HepG2 (cell line): ENCODE measurements at regions not wholly inside any gene's neighbourhood (a gene's known extent, or its start where the extent isn't known, plus 50 kb on each side); places are given as distances from the start of the nearest gene placed in this dataset.

Experiments used
- ATAC-seq: fragments of 200-7000 bp; cut with Tn5 transposase; 3 replicates; pipeline ENCODE4 v1.9.1; 2020; ENCODE audit warnings: mild to moderate bottlenecking, moderate library complexity
- BruUV-seq: library from RNA; stranded (reverse); fragments of 400-500 nt; replicated peaks from 2 replicates; lab custom pipeline; 2021; lab: Mats Ljungman, UMichigan
- CTCF ChIA-PET: fragments of 300-600 bp; formaldehyde crosslinking; extraction: SDS; loops from one replicate; lab custom pipeline; 2021; ENCODE audit warnings: low total read pairs, inconsistent platforms, low intra/inter-chr PET ratio; lab: Yijun Ruan, JAX
- POLR2A ChIA-PET: fragments of 350-600 bp; sonication (Branson Sonifier 250); formaldehyde crosslinking; loops from one replicate; lab custom pipeline; 2020; ENCODE audit warnings: antibody characterized with exemption, inconsistent platforms; lab: Yijun Ruan, JAX
- DNase-seq: peaks from one replicate; pipeline ENCODE4 v3.0.0-alpha.2; 2015; ENCODE audit warnings: low spot score
- FAIRE-seq: peaks from 3 replicates; lab custom pipeline; 2011; peaks lifted over from hg19 to GRCh38; lab: Jason Lieb, UNC
- H2AFZ ChIP-seq: one replicate; pipeline ENCODE4 v1.6.1; 2011; ENCODE audit warnings: low read length, inconsistent platforms
- H3K27ac ChIP-seq: fragments of 300-600 bp; 3 replicates; pipeline ENCODE4 v1.8.0; 2011; ENCODE audit warnings: mixed run types, mild to moderate bottlenecking, mixed read lengths, low read length, inconsistent platforms; ENCODE audit not compliant: insufficient read depth; ENCODE audit errors: extremely low read length
- H3K27me3 ChIP-seq, 2 experiments: fragments of 200-600 bp in 1 of 2; 2 replicates in 1 of 2; 3 replicates in 1 of 2; pipeline versions ENCODE4 v1.6.0 to v1.8.0; 2011; ENCODE audit warnings: low read length in 2 of 2, mild to moderate bottlenecking in 2 of 2, moderate library complexity in 2 of 2, inconsistent platforms in 1 of 2; ENCODE audit not compliant: insufficient read depth in 2 of 2, control insufficient read depth in 1 of 2
- H3K36me3 ChIP-seq, 2 experiments: fragments of 200-600 bp in 1 of 2; replicated peaks in 1 of 2; 2 replicates in 1 of 2; 3 replicates in 1 of 2; pipeline versions ENCODE4 v1.5.1 to v1.8.0; 2011; ENCODE audit warnings: low read length in 2 of 2, inconsistent platforms in 1 of 2; ENCODE audit not compliant: insufficient read depth in 2 of 2, control insufficient read depth in 1 of 2
- H3K4me1 ChIP-seq: 2 replicates; pipeline ENCODE4 v1.5.1; 2012; ENCODE audit warnings: low read length, inconsistent platforms; ENCODE audit not compliant: insufficient read depth
- H3K4me2 ChIP-seq: 2 replicates; pipeline ENCODE4 v1.6.0; 2011; ENCODE audit warnings: low read depth, low read length, inconsistent platforms
- H3K4me3 ChIP-seq, 3 experiments: fragments of 200-600 bp in 1 of 3; sonication (generic), shearing (Covaris generic) in 1 of 3; replicated peaks in 1 of 3; 2 replicates each; pipeline ENCODE4 v1.5.1; 2011 to 2016; ENCODE audit warnings: low read length in 3 of 3, inconsistent platforms in 2 of 3, low read depth in 2 of 3, mild to moderate bottlenecking in 2 of 3, control low read depth in 1 of 3, mixed read lengths in 1 of 3; ENCODE audit not compliant: insufficient read depth in 1 of 3
- H3K79me2 ChIP-seq: one replicate; pipeline ENCODE4 v1.6.1; 2011; ENCODE audit warnings: low read length, inconsistent platforms; ENCODE audit not compliant: insufficient read depth
- H3K9ac ChIP-seq: 2 replicates; pipeline ENCODE4 v1.6.0; 2011; ENCODE audit warnings: mild to moderate bottlenecking, low read depth, low read length, inconsistent platforms; ENCODE audit not compliant: insufficient read depth
- H3K9me3 ChIP-seq: 2 replicates; pipeline ENCODE4 v1.5.1; 2012; ENCODE audit warnings: mild to moderate bottlenecking, low read length
- H4K20me1 ChIP-seq: 2 replicates; pipeline ENCODE4 v1.6.0; 2011; ENCODE audit warnings: inconsistent platforms, mild to moderate bottlenecking, low read length, moderate library complexity; ENCODE audit not compliant: insufficient read depth
- BRD4 ChIP-seq: sonication (generic); formaldehyde crosslinking; IDR thresholded peaks from 2 replicates; pipeline ENCODE4 v1.4.0; 2020; ENCODE audit warnings: missing genetic modification reagents
- CHCHD3 ChIP-seq: sonication (generic); formaldehyde crosslinking; IDR thresholded peaks from 2 replicates; pipeline ENCODE4 v1.8.0; 2022; ENCODE audit warnings: mild to moderate bottlenecking, missing genetic modification reagents, moderate library complexity
- GATAD1 ChIP-seq: IDR thresholded peaks from 2 replicates; pipeline ENCODE4 v1.6.1; 2016; ENCODE audit warnings: missing genetic modification reagents, missing compliant biosample characterization
- HNRNPH1 ChIP-seq: fragments of 200-400 bp; formaldehyde crosslinking; optimal IDR thresholded peaks from 2 replicates; pipeline ENCODE3; 2017; ENCODE audit warnings: mild to moderate bottlenecking, low read depth, low read length
- KAT7 ChIP-seq: IDR thresholded peaks from 2 replicates; pipeline ENCODE4 v1.6.1; 2018; ENCODE audit warnings: borderline replicate concordance, missing compliant biosample characterization
- PHF21A ChIP-seq: sonication (generic); formaldehyde crosslinking; IDR thresholded peaks from 2 replicates; pipeline ENCODE4 v1.5.0; 2020; ENCODE audit warnings: mild to moderate bottlenecking, missing genetic modification reagents
- ZFP62 ChIP-seq: sonication (generic); formaldehyde crosslinking; IDR thresholded peaks from 2 replicates; pipeline ENCODE4 v1.4.0; 2020; ENCODE audit warnings: missing genetic modification reagents
- ZNF121 ChIP-seq: sonication (generic); formaldehyde crosslinking; IDR thresholded peaks from 2 replicates; pipeline ENCODE4 v1.5.0; 2020; ENCODE audit warnings: mild to moderate bottlenecking, missing genetic modification reagents
- ZNF235 ChIP-seq: sonication (generic); formaldehyde crosslinking; IDR thresholded peaks from 2 replicates; pipeline ENCODE4 v1.8.1; 2023; ENCODE audit warnings: mild to moderate bottlenecking, missing genetic modification reagents, borderline replicate concordance
- ZNF263 ChIP-seq: sonication (generic); formaldehyde crosslinking; IDR thresholded peaks from 2 replicates; pipeline ENCODE4 v1.4.0; 2020; ENCODE audit warnings: missing genetic modification reagents
- ZNF430 ChIP-seq: sonication (generic); formaldehyde crosslinking; IDR thresholded peaks from 2 replicates; pipeline ENCODE4 v1.9.0; 2021; ENCODE audit warnings: mild to moderate bottlenecking, missing genetic modification reagents
- ZNF547 ChIP-seq: sonication (generic); formaldehyde crosslinking; IDR thresholded peaks from 2 replicates; pipeline ENCODE4 v1.5.1; 2020; ENCODE audit warnings: mild to moderate bottlenecking, missing genetic modification reagents
- ZNF598 ChIP-seq: sonication (generic); formaldehyde crosslinking; IDR thresholded peaks from 2 replicates; pipeline ENCODE4 v1.5.1; 2020; ENCODE audit warnings: mild to moderate bottlenecking, missing genetic modification reagents, borderline replicate concordance
- ZNF660 ChIP-seq: sonication (generic); formaldehyde crosslinking; IDR thresholded peaks from 2 replicates; pipeline ENCODE4 v1.5.1; 2020; ENCODE audit warnings: mild to moderate bottlenecking, low read depth, missing genetic modification reagents, borderline replicate concordance
- ZNF776 ChIP-seq: sonication (generic); formaldehyde crosslinking; IDR thresholded peaks from 2 replicates; pipeline ENCODE4 v1.4.0; 2020; ENCODE audit warnings: mild to moderate bottlenecking, missing genetic modification reagents
- ZZZ3 ChIP-seq: sonication (generic); formaldehyde crosslinking; IDR thresholded peaks from 2 replicates; pipeline ENCODE4 v1.4.0; 2020; ENCODE audit warnings: missing genetic modification reagents, mild to moderate bottlenecking, borderline replicate concordance
- WGBS: methylation state at CpG from one replicate; pipeline ENCODE4 v1.1.6; 2017; ENCODE audit warnings: low lambda C conversion rate; 5-methylcytosine and 5-hydroxymethylcytosine counted together
- in situ Hi-C: cut with HindIII; loops from 2 replicates; pipeline ENCODE4 v1.10.0; 2017; ENCODE audit warnings: low pct_unique_long_range_greater_than_20kb; ENCODE audit not compliant: extremely low pct_ligation_motif_present
- intact Hi-C: fragments of 100-400 bp; cut with micrococcal nuclease; formaldehyde crosslinking; loops from one replicate; pipeline ENCODE4 v1.10.0; 2022; ENCODE audit not compliant: unreplicated experiment
- TF ChIP-seq, protein P1 (sequence below): sonication (generic); formaldehyde crosslinking; IDR thresholded peaks from 2 replicates; pipeline ENCODE4 v1.5.1; 2020; ENCODE audit warnings: missing genetic modification reagents, mild to moderate bottlenecking, borderline replicate concordance
- TF ChIP-seq, protein P2 (sequence below): sonication (generic); formaldehyde crosslinking; IDR thresholded peaks from 2 replicates; pipeline ENCODE4 v1.4.0; 2020; ENCODE audit warnings: mild to moderate bottlenecking, missing genetic modification reagents

DNA sequence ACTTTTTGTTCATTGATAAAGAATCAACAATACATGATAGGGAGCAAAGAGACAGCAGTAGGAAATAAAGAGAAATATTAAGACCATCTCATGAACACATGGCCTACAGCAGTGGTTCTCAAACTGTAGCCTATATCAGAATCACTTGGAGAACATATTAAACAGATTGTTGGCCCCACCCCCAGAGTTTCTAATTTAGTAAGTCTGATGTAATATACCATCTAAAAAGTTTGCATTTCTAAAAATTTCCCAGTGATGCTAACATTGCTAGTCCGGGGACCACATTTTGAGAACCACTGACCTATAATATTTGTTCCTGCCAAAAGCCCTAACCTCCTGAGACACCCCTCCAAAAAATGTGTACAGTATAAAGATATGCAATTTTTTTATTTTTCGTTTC is 306.2 kb upstream of the NREP start:
- H4K20me1 ChIP-seq: no peaks in the 10 kb centered on the region
- POLR2A ChIA-PET: no interaction called here
- intact Hi-C loops: no loop called here
- TF ChIP-seq ZFP62 (CRISPR knock-in tag) (no peak), BRD4 (CRISPR knock-in tag) (no peak), KAT7 (CRISPR knock-in tag) (no peak), HNRNPH1 (no peak), PHF21A (CRISPR knock-in tag) (no peak), ZNF776 (CRISPR knock-in tag) (no peak), CHCHD3 (CRISPR knock-in tag) (no peak), ZNF598 (CRISPR knock-in tag) (no peak), GATAD1 (CRISPR knock-in tag) (no peak), ZNF547 (CRISPR knock-in tag) (no peak), ZZZ3 (no peak), ZNF121 (no peak), ZNF430 (no peak), ZNF235 (CRISPR knock-in tag) (no peak), ZNF263 (CRISPR knock-in tag) (no peak), ZNF660 (CRISPR knock-in tag) (no peak)
- TF ChIP-seq, protein P1, sequence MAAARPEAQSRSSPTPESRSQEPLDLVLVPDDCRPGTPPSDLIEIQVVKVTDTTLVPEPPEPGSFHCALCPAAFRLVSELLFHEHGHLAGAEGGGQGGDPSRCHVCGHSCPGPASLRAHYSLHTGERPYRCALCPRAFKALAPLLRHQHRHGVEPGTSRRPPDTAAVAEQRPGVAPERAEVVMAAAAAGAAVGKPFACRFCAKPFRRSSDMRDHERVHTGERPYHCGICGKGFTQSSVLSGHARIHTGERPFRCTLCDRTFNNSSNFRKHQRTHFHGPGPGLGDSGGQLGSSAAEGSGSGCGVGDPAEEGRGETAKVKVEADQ (CRISPR knock-in tag): no peak
- TF ChIP-seq, protein P2, sequence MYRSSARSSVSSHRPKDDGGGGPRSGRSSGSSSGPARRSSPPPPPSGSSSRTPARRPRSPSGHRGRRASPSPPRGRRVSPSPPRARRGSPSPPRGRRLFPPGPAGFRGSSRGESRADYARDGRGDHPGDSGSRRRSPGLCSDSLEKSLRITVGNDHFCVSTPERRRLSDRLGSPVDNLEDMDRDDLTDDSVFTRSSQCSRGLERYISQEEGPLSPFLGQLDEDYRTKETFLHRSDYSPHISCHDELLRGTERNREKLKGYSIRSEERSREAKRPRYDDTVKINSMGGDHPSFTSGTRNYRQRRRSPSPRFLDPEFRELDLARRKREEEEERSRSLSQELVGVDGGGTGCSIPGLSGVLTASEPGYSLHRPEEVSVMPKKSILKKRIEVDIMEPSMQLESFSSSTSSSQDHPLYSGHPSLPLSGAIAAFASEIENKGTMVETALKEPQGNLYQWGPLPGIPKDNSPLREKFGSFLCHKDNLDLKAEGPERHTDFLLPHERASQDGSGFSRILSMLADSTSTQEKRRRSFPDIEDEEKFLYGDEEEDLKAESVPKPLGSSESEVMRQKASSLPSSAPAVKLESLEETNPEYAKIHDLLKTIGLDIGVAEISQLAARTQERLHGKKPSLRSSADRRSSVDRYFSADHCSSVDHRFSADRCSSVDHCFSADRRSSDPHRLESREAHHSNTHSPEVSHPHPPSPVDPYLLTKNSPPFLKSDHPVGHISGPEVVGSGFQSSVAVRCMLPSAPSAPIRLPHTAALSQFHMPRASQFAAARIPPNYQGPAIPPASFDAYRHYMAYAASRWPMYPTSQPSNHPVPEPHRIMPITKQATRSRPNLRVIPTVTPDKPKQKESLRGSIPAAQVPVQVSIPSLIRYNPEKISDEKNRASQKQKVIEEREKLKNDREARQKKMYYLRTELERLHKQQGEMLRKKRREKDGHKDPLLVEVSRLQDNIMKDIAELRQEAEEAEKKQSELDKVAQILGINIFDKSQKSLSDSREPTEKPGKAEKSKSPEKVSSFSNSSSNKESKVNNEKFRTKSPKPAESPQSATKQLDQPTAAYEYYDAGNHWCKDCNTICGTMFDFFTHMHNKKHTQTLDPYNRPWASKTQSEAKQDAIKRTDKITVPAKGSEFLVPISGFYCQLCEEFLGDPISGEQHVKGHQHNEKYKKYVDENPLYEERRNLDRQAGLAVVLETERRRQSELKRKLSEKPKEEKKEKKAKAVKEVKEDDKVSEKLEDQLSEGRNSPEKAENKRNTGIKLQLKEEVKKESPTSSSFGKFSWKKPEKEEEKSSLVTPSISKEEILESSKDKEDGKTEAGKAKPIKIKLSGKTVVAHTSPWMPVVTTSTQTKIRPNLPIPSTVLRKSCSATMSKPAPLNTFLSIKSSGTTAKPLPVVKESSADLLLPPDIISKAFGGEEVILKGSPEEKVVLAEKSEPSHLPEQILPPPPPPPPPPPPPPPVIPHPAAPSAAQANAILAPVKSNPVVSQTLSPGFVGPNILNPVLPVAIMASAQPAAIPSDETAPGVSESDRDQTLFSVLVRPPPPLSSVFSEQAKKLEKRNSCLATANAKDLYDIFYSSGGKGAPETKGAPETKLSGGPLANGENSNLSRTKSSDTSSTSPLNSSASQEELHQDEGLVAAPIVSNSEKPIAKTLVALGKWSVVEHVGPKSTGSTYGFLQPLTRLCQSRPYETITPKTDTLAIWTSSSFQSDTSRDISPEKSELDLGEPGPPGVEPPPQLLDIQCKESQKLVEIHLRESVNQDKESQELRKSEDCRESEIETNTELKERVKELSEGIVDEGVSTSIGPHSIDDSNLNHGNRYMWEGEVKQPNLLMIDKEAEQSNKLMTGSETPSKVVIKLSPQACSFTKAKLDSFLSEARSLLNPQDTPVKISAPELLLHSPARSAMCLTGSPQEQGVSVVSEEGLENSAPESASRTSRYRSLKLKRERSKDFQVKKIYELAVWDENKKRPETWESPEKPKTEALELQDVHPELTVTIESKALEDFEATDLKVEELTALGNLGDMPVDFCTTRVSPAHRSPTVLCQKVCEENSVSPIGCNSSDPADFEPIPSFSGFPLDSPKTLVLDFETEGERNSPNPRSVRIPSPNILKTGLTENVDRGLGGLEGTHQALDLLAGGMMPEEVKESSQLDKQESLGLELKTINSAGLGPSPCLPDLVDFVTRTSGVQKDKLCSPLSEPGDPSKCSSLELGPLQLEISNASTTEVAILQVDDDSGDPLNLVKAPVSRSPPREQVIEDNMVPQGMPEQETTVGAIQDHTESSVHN (CRISPR knock-in tag): no peak
- TF ChIP-seq, all 625 proteins: peak for 0
- BruUV-seq: no TSS peak
- no peaks in the 10 kb centered on the region for H3K4me1 ChIP-seq
- no peak overlapping the region for H3K4me3 ChIP-seq
- H2AFZ ChIP-seq: no peak overlapping the region
- no peak overlapping the region for H3K9ac ChIP-seq
- no peaks in the 10 kb centered on the region for H3K27me3 ChIP-seq
- in situ Hi-C loops: no loop called here
- WGBS: 1% methylated on average over 2 of the region's 2 CpGs
- no peaks in the 10 kb centered on the region for H3K36me3 ChIP-seq
- H3K9me3 ChIP-seq: no peaks in the 10 kb centered on the region
- no peaks in the 10 kb centered on the region for H3K79me2 ChIP-seq
- H3K4me2 ChIP-seq: no peak overlapping the region
- FAIRE-seq (no peak), DNase-seq (no peak), ATAC-seq (no peak)
- CTCF ChIA-PET: no interaction called here
- no peak overlapping the region for H3K27ac ChIP-seq
